ENCODE measurements at regions not wholly inside any gene's neighbourhood (a gene's known extent, or its start where the extent isn't known, plus 50 kb on each side); places are given as distances from the start of the nearest gene placed in this dataset.

DNA sequence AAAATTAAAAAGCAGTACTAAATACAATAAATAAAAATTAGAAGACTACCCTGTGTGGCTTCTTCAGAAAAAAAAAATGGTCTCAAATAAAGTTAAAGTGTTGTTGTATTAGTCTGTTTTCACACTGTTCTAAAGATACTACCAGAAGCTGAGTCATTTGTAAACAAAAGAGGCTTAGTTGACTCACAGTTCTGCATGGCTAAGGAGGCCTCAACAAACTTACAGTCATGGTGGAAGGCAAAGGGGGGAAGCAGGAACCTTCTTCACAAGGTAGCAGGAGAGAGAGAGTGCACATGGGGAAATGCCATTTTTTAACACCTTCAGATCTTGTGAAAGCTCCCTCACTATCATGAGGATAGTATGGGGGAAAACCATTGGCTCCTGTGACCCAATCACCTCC, 612.8 kb downstream of the RNF144A start:
- H3K4me3 ChIP-seq (ENCODE audit: low read length), result no peak overlapping the region
- DNase-seq (ENCODE audit: low read depth), result no peak
- no peak for TF ChIP-seq CTCF (conservative IDR thresholded peaks at IDR 0.05; ENCODE audit: low read depth, low read length)

- TF ChIP-seq CTCF (conservative IDR thresholded peaks at IDR 0.05; ENCODE audit: low read depth, low read length), result no peak
- DNase-seq (ENCODE audit: low read depth), result no peak
- H3K4me3 ChIP-seq (ENCODE audit: low read length), result no peak overlapping the region
Measured at GRCh38 chr2:7539077-7539476, 621.9 kb downstream of the RNF144A start.

DNA sequence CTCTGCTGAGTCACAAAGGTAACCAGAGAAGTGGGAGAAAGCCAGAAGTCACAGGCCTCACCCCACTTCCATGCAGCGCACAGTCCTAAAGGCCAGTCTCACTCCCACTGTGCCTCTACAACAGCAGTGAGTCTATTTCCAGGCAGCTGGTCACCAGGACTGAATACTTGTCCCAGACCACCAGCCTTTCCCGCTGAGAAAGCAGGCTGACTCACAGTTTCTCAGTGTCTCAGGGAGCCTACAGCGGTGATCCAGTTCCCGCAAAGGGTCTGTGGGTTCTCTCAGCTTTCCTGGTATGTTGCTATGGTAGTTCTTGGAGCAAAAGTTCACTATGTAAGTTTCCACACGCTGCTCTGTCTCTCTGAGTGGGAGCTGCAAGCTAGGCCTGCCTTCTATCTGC, 622.5 kb downstream of the RNF144A start:
- TF ChIP-seq CTCF (conservative IDR thresholded peaks at IDR 0.05; ENCODE audit: low read depth, low read length), result no peak
- DNase-seq (ENCODE audit: low read depth), result peak; percentile 10
- no peak overlapping the region for H3K4me3 ChIP-seq (ENCODE audit: low read length)

GRCh38 chr2:7552825-7553570, 635.8 kb downstream of the RNF144A start:
- no peak for DNase-seq (ENCODE audit: low read depth)
- no peak for TF ChIP-seq CTCF (conservative IDR thresholded peaks at IDR 0.05; ENCODE audit: low read depth, low read length)
- no peak overlapping the region for H3K4me3 ChIP-seq (ENCODE audit: low read length)

DNA sequence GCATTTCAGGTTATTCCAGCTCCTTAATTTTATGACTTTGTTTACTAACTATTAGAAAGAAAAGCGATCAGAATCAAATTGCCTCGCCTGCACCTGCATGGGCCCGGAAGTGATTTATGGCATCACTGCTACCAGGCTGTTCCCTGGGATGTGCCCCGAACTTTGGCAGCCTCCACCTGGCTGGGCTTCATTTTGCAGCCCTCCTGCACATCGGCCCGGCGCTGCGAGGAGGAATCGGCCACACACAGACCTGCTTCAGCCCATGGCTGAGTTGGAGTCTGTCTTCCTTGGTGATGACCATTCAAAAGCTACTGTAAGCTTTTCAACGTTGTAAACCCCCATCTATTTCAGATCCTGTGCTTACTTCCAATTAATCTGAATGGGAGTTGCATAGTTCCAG, 638.0 kb downstream of the RNF144A start:
- H3K4me3 ChIP-seq (ENCODE audit: low read length), result no peak overlapping the region
- DNase-seq (ENCODE audit: low read depth), result no peak
- TF ChIP-seq CTCF (conservative IDR thresholded peaks at IDR 0.05; ENCODE audit: low read depth, low read length), result no peak

DNA sequence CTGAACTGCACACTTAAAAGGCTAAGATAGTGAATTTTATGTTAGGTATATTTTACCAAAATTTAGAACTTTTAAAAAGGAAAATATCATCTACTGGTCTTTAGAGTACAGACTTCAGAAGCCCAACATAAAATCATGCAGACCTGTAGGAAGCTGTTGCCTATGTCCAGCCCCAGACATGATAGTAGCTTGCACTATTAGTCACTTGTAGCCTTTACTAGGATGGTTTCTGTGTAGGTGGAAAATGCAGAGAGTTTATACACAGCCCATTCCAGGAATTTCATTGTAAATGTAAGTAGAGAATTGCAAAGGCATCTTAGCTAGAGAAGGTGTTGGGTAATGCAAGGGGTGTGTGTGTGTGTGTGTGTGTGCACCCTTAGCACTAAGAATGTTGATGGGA, 640.2 kb downstream of the RNF144A start:
- DNase-seq (ENCODE audit: low read depth), result no peak
- no peak for TF ChIP-seq CTCF (conservative IDR thresholded peaks at IDR 0.05; ENCODE audit: low read depth, low read length)
- H3K4me3 ChIP-seq (ENCODE audit: low read length), result no peak overlapping the region

GRCh38 chr2:7559791-7560190, 642.6 kb downstream of the RNF144A start:
- no peak overlapping the region for H3K4me3 ChIP-seq (ENCODE audit: low read length)
- TF ChIP-seq CTCF (conservative IDR thresholded peaks at IDR 0.05; ENCODE audit: low read depth, low read length), result no peak
- no peak for DNase-seq (ENCODE audit: low read depth)

All from retinal pigment epithelial cell (primary cell).